ENCODE measurements at regions not wholly inside any gene's neighbourhood (a gene's known extent, or its start where the extent isn't known, plus 50 kb on each side); places are given as distances from the start of the nearest gene placed in this dataset.

DNA sequence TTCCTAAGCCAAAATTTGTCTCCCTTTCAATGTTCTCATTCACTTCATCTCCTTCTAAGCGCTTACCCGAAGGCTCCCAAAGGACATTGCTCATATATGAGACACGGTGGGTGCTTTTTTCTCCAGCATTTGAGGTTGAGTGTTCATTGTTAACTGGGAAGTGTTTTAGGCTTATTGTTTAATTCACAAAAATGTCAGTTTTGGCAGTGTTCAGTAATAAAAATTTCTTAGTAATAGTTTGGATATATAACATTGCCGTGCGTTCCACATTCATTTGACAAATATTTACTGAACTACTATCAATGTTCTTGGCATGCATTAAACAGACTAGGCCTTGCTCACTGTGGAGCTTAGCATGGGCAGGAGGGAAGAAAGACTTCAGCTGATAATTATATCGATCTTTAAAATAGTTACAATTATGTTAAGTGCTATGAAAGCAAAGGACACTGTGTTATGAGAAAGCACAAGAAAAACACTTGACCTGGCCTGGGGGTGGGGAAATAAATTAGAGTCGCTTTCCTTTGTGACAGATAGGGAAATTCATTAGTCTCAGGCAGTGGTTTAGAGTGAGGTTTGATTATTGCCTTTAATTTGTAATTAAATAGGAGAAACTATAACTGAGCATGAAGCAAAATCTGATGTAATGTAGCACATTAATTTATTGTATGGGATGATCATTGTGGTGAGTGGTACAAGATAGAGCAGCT lies 82.2 kb upstream of the DOCK10 start:
- TF ChIP-seq, protein P1, sequence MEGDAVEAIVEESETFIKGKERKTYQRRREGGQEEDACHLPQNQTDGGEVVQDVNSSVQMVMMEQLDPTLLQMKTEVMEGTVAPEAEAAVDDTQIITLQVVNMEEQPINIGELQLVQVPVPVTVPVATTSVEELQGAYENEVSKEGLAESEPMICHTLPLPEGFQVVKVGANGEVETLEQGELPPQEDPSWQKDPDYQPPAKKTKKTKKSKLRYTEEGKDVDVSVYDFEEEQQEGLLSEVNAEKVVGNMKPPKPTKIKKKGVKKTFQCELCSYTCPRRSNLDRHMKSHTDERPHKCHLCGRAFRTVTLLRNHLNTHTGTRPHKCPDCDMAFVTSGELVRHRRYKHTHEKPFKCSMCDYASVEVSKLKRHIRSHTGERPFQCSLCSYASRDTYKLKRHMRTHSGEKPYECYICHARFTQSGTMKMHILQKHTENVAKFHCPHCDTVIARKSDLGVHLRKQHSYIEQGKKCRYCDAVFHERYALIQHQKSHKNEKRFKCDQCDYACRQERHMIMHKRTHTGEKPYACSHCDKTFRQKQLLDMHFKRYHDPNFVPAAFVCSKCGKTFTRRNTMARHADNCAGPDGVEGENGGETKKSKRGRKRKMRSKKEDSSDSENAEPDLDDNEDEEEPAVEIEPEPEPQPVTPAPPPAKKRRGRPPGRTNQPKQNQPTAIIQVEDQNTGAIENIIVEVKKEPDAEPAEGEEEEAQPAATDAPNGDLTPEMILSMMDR (conservative IDR thresholded peaks at IDR 0.05), result no peak
- Histone ChIP-seq H3K9ac (ENCODE audit: extremely low read depth, insufficient read length, low read length) (no peak overlapping the region), H2AK5ac (ENCODE audit: insufficient read length, low read length) (no peak overlapping the region), H2BK5ac (ENCODE audit: insufficient read length, low read length) (no peak overlapping the region), H2BK15ac (ENCODE audit: low read depth, low read length) (no peak overlapping the region), H2BK120ac (ENCODE audit: low read depth, low read length, poor library complexity, severe bottlenecking) (no peak overlapping the region), H3T11ph (ENCODE audit: low read length) (no peak overlapping the region), H3K4me2 (ENCODE audit: insufficient read depth, insufficient read length, low read length) (no peak overlapping the region), H3K14ac (ENCODE audit: insufficient read depth, low read length) (no peak overlapping the region), H3K27me3 (ENCODE audit: insufficient read depth, low read length) (no peaks in the 10 kb centered on the region), H3K79me1 (ENCODE audit: insufficient read depth, low read depth, low read length, poor library complexity, severe bottlenecking) (no peaks in the 10 kb centered on the region), H4K20me1 (ENCODE audit: control insufficient read depth, insufficient read depth, insufficient read length) (no peaks in the 10 kb centered on the region), H3K4me1 (ENCODE audit: insufficient read depth, low read length) (peaks cover 3% of the 10 kb centered on the region; the same call in 1 of the 2 replicates), H3K18ac (ENCODE audit: insufficient read length, low read depth, low read length) (no peak overlapping the region), H2BK20ac (ENCODE audit: low read depth, low read length, poor library complexity, severe bottlenecking) (no peak overlapping the region), H3K56ac (ENCODE audit: insufficient read length, low read depth, low read length) (no peak overlapping the region), H4K91ac (ENCODE audit: insufficient read length, low read depth, low read length) (no peak overlapping the region), H3K23me2 (ENCODE audit: insufficient read length, low read depth, low read length, poor library complexity, severe bottlenecking) (no peaks in the 10 kb centered on the region), H3K79me2 (ENCODE audit: insufficient read depth, low read length) (no peaks in the 10 kb centered on the region), H2BK12ac (ENCODE audit: insufficient read length, low read depth, low read length) (no peak overlapping the region), H3K9me3 (ENCODE audit: control insufficient read depth, low read depth, low read length) (no peaks in the 10 kb centered on the region), H3K4ac (ENCODE audit: low read depth, low read length) (no peak overlapping the region), H3K23ac (ENCODE audit: insufficient read length, low read depth, low read length) (no peak overlapping the region), H3K27ac (ENCODE audit: insufficient read length, low read depth, low read length) (no peak overlapping the region), H2AFZ (ENCODE audit: low read length) (no peak overlapping the region), H4K5ac (ENCODE audit: insufficient read length, low read depth, low read length) (no peak overlapping the region), H4K8ac (replicated peaks; ENCODE audit: insufficient read length, low read depth, low read length) (no peak overlapping the region)
- Mint-ChIP-seq H3K27me3 (ENCODE audit: low read depth) (no peaks in the 10 kb centered on the region), H3K27ac (peak overlapping the region in 1 of 3 experiments; percentile 44; a peak in 1 of 7 replicates), H3K9me3 (peaks cover 8% of the 10 kb centered on the region in 2 experiments; a peak in 3 of 5 replicates), H3K36me3 (ENCODE audit: insufficient read depth in 1 of 3, low read depth in 3 of 3) (peaks cover 0 to 6% (median 0%) of the 10 kb centered on the region in 3 experiments; a peak in 2 of 7 replicates), H3K4me1 (peaks cover 9 to 10% of the 10 kb centered on the region in 2 experiments), H3K4me3 (no peak overlapping the region)
- no peak for DNase-seq
- no CpG with 5 or more reads among the region's 7 CpGs for WGBS (ENCODE audit: extremely low coverage, insufficient read length, low lambda C conversion rate)
